OCI-LY3 (cell line): ENCODE measurements at regions not wholly inside any gene's neighbourhood (a gene's known extent, or its start where the extent isn't known, plus 50 kb on each side); places are given as distances from the start of the nearest gene placed in this dataset.

Experiments used
- H2AFZ ChIP-seq: fragments of 200-600, 300-600 bp; shearing (Covaris generic); 2 replicates; pipeline ENCODE4 v1.6.0; 2014; ENCODE audit warnings: antibody characterized with exemption, low read depth, low read length
- H3K27ac ChIP-seq: fragments of 200-600, 300-600 bp; sonication (generic); 2 replicates; pipeline ENCODE4 v1.5.1; 2014; ENCODE audit warnings: mild to moderate bottlenecking, low read length, moderate library complexity, mixed read lengths
- H3K27me3 ChIP-seq: fragments of 200-600, 300-600 bp; sonication (generic); 2 replicates; pipeline ENCODE4 v1.6.1; 2014; ENCODE audit warnings: low read depth, low read length, mixed read lengths
- H3K36me3 ChIP-seq: fragments of 200-600, 300-600 bp; sonication (generic); replicated peaks from 2 replicates; pipeline ENCODE3; 2014; ENCODE audit warnings: low read depth, low read length, mixed read lengths
- H3K4me1 ChIP-seq: fragments of 300-600, 200-600 bp; sonication (generic); 2 replicates; pipeline ENCODE4 v1.6.1; 2014; ENCODE audit warnings: low read length, mixed read lengths
- H3K4me2 ChIP-seq: fragments of 200-600, 300-600 bp; sonication (generic); 2 replicates; pipeline ENCODE4 v1.6.1; 2014; ENCODE audit warnings: low read length, mixed read lengths
- H3K4me3 ChIP-seq: fragments of 300-600, 200-600 bp; sonication (generic); 2 replicates; pipeline ENCODE4 v1.5.1; 2014; ENCODE audit warnings: antibody characterized with exemption, mild to moderate bottlenecking, low read length, moderate library complexity
- H3K79me2 ChIP-seq: fragments of 300-600, 200-600 bp; shearing (Covaris generic); 2 replicates; pipeline ENCODE4 v1.6.1; 2014; ENCODE audit warnings: mild to moderate bottlenecking, low read length, mixed read lengths
- H3K9ac ChIP-seq: fragments of 300-600, 200-600 bp; shearing (Covaris generic); 2 replicates; pipeline ENCODE4 v1.6.0; 2014; ENCODE audit warnings: mild to moderate bottlenecking, low read length, moderate library complexity
- H3K9me3 ChIP-seq: fragments of 200-600, 300-600 bp; shearing (Covaris generic); 2 replicates; pipeline ENCODE4 v1.6.1; 2014; ENCODE audit warnings: low read length, mixed read lengths; ENCODE audit not compliant: insufficient read depth
- H4K20me1 ChIP-seq: fragments of 200-600, 300-600 bp; sonication (generic); 2 replicates; pipeline ENCODE4 v1.6.1; 2016; ENCODE audit warnings: low read length, mixed read lengths; ENCODE audit not compliant: insufficient read depth
- CTCF ChIP-seq: fragments of 200-600, 300-600 bp; sonication (generic); IDR thresholded peaks from 2 replicates; pipeline ENCODE4 v1.5.1; 2014; ENCODE audit warnings: antibody characterized with exemption, low read length, low read depth
- EZH2phosphoT487 ChIP-seq: fragments of 200-600 bp; shearing (Covaris generic); IDR thresholded peaks from 2 replicates; pipeline ENCODE4 v1.6.1; 2018; ENCODE audit warnings: antibody characterized with exemption, mixed run types, low read depth

GRCh38 chr3:96677156-96677555 is 137.2 kb upstream of the EPHA6 start:
- Histone ChIP-seq H3K9ac (no peak overlapping the region), H3K4me2 (no peak overlapping the region), H3K27ac (no peak overlapping the region), H3K9me3 (no peaks in the 10 kb centered on the region), H3K4me3 (no peak overlapping the region), H3K36me3 (no peaks in the 10 kb centered on the region), H3K79me2 (no peaks in the 10 kb centered on the region), H2AFZ (no peak overlapping the region), H3K27me3 (no peaks in the 10 kb centered on the region), H3K4me1 (no peaks in the 10 kb centered on the region), H4K20me1 (no peaks in the 10 kb centered on the region)
- TF ChIP-seq EZH2phosphoT487 = no peak
- TF ChIP-seq CTCF = no peak

- H3K4me2 ChIP-seq = no peak overlapping the region
- no peaks in the 10 kb centered on the region for H4K20me1 ChIP-seq
- no peaks in the 10 kb centered on the region for H3K79me2 ChIP-seq
- H3K27me3 ChIP-seq = no peaks in the 10 kb centered on the region
- TF ChIP-seq EZH2phosphoT487 = no peak
- TF ChIP-seq CTCF = no peak
- no peaks in the 10 kb centered on the region for H3K36me3 ChIP-seq
- H2AFZ ChIP-seq = no peak overlapping the region
- no peaks in the 10 kb centered on the region for H3K4me1 ChIP-seq
- H3K4me3 ChIP-seq = no peak overlapping the region
- no peak overlapping the region for H3K27ac ChIP-seq
- no peak overlapping the region for H3K9ac ChIP-seq
- no peaks in the 10 kb centered on the region for H3K9me3 ChIP-seq
Observed at GRCh38 chr3:96678325-96678724, 136.1 kb upstream of the EPHA6 start.

- Histone ChIP-seq H3K27ac (no peak overlapping the region), H3K4me1 (no peaks in the 10 kb centered on the region), H3K4me2 (no peak overlapping the region), H3K36me3 (no peaks in the 10 kb centered on the region), H3K4me3 (no peak overlapping the region), H2AFZ (no peak overlapping the region), H3K9ac (no peak overlapping the region), H4K20me1 (no peaks in the 10 kb centered on the region), H3K27me3 (no peaks in the 10 kb centered on the region), H3K79me2 (no peaks in the 10 kb centered on the region), H3K9me3 (no peaks in the 10 kb centered on the region)
- TF ChIP-seq EZH2phosphoT487 (no peak), CTCF (peak; percentile 49)
Observed at GRCh38 chr3:96700322-96701315, 113.8 kb upstream of the EPHA6 start.

GRCh38 chr3:96705895-96706294 is 108.5 kb upstream of the EPHA6 start:
- Histone ChIP-seq H3K4me1 (no peaks in the 10 kb centered on the region), H3K36me3 (no peaks in the 10 kb centered on the region), H3K9me3 (no peaks in the 10 kb centered on the region), H3K9ac (no peak overlapping the region), H3K79me2 (no peaks in the 10 kb centered on the region), H3K4me2 (no peak overlapping the region), H3K27me3 (no peaks in the 10 kb centered on the region), H2AFZ (no peak overlapping the region), H3K4me3 (no peak overlapping the region), H4K20me1 (no peaks in the 10 kb centered on the region), H3K27ac (no peak overlapping the region)
- TF ChIP-seq CTCF = no peak
